ENCODE measurements at regions not wholly inside any gene's neighbourhood (a gene's known extent, or its start where the extent isn't known, plus 50 kb on each side); places are given as distances from the start of the nearest gene placed in this dataset.

DNA sequence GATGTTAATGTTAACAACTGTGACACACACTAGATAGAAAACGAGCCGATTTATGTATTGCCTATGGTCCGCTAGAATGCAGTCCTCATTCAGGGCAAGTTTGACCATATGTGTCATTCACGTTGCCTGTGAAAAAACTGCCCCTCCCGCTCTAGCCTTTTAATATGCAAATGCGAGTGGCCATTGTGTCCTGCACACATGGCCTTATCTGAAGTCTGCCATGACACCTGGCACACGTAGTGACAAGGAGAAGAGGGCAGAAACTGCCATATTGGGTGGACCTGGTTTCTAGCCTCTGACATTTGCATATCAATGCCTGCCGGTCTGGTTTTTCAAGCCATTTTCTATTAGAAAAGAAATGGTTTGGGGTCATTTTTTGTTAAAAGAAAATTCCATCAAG, 303.3 kb upstream of the TECRL start:
- TF ChIP-seq, protein P1, sequence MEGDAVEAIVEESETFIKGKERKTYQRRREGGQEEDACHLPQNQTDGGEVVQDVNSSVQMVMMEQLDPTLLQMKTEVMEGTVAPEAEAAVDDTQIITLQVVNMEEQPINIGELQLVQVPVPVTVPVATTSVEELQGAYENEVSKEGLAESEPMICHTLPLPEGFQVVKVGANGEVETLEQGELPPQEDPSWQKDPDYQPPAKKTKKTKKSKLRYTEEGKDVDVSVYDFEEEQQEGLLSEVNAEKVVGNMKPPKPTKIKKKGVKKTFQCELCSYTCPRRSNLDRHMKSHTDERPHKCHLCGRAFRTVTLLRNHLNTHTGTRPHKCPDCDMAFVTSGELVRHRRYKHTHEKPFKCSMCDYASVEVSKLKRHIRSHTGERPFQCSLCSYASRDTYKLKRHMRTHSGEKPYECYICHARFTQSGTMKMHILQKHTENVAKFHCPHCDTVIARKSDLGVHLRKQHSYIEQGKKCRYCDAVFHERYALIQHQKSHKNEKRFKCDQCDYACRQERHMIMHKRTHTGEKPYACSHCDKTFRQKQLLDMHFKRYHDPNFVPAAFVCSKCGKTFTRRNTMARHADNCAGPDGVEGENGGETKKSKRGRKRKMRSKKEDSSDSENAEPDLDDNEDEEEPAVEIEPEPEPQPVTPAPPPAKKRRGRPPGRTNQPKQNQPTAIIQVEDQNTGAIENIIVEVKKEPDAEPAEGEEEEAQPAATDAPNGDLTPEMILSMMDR (conservative IDR thresholded peaks at IDR 0.05; ENCODE audit: low read length) = no peak
- TF ChIP-seq EZH2phosphoT487 (IDR thresholded peaks at IDR 0.05; ENCODE audit: borderline replicate concordance, low read depth, low read length) = no peak

Measured in OCI-LY7 (cell line).